GM21367 (cell line): ENCODE measurements at regions not wholly inside any gene's neighbourhood (a gene's known extent, or its start where the extent isn't known, plus 50 kb on each side); places are given as distances from the start of the nearest gene placed in this dataset.
A peak's percentile ranks its signal among the peaks of the same experiment; 100 is the strongest.
"Not testable (repeated sequence)": the region's sequence is repeated elsewhere in the genome, so short reads cannot be mapped to it uniquely, and the experiment has no call there.

Source experiments
- ATAC-seq: cut with Tn5 transposase; IDR thresholded peaks from one replicate; pipeline ENCODE4 v1.9.1; 2021; ENCODE audit not compliant: unreplicated experiment

DNA sequence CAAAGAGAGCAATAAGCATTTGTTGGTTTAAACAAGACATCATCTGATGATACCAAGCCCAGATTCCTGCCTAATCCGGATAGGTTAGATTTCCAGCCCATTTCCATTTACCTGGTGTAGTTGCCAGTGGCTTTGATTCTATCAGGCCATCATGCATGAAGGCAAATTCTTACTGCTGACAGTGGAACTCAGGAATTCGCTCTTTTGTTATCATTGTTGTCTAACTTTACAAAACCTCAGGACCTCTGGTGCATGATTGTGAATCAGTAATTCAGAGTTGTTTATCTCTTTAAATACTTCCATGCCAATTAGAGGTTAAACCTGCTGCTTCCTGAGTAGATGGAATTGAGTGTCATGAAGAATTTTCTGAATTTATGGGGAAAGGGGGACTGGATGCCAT, 76.5 kb downstream of the C9orf152 start:
- ATAC-seq: no peak

DNA sequence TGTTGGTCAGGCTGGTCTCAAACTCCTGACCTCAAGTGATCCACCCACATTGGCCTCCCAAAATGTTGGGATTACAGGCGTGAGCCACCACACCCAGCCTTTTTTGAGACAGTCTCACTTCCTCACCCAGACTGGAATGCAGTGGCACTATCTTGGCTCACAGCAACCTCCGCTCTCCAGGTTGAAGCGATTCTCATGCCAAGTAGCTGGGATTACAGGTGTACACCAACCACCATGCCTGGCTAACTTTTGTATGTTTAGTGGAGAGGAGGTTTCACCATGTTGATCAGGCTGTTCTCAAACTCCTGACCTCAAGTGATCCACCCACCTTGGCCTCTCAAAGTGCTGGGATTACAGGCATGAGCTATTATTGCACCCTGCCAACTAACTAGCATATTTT, 75.4 kb downstream of the C9orf152 start:
- not testable (repeated sequence) for ATAC-seq

DNA sequence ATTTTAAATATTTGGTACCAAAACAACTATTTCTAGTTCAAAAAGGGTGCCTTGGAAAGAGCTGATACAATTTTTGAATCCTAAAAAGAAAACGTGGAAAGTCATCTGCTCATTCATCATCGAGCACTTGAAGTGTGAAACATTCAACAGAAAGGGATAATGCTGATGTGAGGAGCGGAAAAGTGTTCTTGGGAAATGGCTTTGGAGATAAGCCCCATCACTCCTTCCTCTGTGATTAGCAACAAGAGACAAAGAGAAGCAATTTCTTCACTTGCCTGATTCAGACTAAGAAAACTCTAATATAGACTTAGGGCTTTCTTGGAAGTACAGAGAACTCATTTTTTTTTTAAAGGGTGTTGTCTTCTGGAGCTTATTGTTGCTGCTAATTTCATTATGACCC, 74.9 kb downstream of the C9orf152 start:
- ATAC-seq: no peak

DNA sequence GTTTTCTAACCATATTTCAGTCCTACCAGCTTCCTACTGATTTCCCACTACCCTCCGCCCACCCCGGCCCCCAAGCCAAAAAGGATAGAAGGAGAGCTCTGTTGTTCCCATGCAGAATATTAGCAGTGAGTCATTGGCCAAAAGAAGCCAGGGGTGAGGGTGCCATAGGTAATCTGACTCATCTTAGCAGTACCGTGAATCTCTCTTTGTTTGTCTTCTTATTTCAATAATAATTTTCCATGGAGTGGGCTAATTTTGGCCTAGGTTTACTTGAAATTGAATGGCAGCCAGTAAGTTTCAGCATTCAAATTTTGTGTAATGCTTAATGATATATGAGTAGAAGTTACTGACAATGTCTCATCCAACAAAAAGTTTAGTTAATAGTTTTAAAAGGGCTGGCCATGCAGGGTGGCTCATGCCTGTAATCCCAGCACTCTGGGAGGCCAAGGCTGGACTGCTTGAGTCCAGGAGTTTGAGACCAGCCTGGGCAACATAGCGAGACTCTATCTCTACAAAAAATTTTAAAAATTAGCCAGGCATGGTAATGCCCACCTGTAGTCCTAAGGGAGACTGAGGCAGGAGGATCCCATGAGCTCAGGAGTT, 74.2 kb downstream of the C9orf152 start:
- no peak for ATAC-seq

GRCh38 chr9:110135846-110136245, 72.1 kb downstream of the C9orf152 start:
- ATAC-seq: no peak

DNA sequence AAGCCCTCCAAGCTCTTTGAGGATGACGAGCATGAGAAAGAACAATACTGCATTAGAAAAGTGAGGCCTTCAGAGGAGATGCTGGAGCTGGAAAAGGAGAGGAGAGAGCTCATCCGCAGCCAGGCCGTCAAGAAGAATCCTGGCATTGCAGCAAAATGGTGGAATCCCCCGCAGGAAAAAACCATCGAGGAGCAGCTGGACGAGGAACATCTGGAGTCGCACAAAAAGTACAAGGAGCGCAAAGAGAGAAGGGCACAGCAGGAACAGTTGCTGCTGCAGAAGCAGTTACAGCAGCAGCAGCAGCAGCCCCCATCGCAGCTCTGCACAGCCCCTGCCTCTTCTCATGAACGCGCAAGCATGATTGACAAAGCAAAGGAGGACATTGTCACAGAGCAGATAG, 71.2 kb downstream of the C9orf152 start:
- ATAC-seq: no peak

- ATAC-seq: no peak
Measured at GRCh38 chr9:110140276-110140675, 67.7 kb downstream of the C9orf152 start.

GRCh38 chr9:110141227-110141793, 66.6 kb downstream of the C9orf152 start:
- ATAC-seq: no peak

DNA sequence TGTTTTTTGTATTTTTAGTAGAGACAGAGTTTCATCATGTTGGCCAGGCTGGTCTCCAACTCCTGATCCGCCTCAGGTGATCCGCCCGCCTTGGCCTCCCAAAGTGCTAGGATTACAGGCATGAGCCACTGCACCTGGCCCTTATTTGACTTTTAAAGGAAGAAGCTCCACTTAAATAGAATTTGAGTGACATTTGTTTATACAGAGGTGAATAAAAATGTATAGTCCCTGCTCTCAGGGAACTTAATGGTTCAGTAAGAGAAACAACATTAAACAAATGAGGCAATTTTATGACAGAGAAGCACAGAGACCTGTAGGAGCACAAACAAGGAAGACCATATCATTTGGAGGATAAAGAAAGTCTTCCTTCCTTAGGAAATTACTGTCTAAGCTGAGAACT, 65.7 kb downstream of the C9orf152 start:
- no peak for ATAC-seq

DNA sequence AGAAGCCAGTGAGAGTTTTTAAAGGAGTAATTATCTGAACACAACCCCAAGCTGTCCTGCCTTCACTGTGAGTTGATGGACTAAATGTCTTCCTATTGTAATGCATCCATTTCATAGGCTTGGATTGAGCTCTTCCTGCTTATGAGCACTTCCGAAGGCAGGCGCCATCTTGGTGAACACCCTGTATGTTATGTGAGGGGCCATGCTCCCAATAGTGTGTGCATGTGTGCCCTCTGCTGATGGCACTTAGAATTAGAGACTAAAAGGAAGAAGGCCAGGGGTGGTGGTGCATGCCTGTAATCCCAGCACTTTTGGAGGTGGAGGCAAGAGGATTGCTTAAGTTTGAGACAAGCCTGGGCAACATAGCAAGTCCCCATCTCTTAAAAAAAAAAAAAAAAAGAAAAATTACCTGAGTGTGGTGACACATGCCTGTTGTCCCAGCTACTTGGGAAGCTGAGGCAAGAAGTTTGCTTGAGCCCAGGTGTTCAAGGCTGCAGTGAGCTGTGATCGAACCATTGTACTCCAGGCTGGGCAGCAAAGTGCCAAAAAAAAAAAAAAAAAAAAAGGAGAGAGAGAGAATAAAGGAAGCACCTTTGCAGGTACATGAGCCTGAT, 65.0 kb downstream of the C9orf152 start:
- peak; percentile 18 for ATAC-seq

DNA sequence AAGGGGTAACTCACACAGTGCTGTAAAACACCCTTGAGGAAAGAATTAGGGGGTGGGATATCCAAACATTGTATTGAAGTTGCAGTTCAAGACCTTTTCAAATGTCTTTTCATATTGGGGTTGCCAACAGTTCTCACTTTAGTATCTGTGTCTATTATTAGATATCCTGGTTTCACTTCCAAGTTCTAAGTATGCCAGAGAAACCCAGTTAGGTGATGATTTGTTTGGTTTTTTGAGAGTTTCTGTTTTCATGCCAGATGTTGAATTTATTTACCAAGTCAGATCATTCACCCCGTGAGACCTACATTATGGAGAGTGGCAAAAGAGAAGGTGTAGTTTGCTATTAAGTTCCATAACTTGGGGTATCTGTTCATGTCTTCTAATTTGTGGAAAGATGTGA, 64.5 kb downstream of the C9orf152 start:
- ATAC-seq: peak; percentile 39

GRCh38 chr9:110143950-110144545, 63.9 kb downstream of the C9orf152 start:
- ATAC-seq: peak; percentile 56

DNA sequence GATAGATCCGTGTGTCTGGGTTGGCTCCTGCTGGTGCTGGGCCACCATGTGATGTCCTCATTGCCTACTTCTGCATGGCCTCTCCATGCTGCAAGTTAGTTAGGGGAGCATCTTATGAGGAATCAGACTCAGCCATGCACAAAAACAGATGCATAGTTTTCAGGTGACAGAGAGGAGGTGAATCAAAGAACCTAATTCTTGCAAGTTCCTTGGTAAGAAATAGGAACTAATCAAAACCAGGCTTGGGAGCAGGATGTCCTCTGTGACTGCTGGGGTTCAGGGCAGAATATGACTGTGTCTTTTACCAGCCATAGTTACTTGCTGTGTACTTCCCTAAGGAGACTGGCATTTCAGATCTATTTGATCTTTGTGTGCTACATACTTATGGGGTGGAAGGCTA, 61.6 kb downstream of the C9orf152 start:
- ATAC-seq: no peak

DNA sequence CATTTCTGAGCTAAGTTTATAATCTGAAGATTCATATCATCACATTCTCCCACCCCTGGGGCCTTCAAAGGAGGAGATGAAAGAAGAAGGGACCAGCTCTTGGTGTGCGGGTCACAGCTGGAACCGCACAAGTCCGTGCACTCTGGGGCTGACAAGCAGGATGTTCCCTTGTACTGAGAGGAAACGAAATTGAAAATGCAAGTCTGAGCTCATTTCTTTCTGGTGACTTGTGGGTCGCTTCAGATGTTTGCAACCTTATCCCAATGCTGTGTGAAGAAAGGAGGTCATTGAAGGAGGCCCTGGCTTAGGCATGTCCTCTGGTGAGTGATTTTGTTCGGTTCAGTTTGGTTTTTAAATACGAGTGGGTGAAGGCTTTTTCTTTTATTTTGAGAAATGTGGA, 59.6 kb downstream of the C9orf152 start:
- peak; percentile 62 for ATAC-seq

DNA sequence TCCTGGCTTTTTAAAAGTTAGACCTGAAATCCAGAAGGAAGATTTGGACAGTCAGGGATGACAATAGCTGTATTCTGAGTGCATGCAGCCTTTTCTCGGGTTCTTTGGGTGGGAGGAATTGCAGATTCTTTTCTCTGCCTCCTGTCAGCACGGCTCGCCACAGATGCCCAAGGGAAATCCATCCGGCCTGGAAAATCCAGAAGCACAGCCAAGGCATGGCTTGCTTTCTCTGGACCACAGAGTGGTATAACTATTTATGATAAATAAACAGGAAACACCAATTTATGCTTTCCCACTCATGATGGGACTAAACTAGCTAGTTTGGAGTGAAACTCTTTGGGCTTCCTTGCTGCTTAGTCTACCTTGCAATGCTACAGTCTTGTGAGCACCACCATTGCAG, 59.1 kb downstream of the C9orf152 start:
- no peak for ATAC-seq
